HG03558 (cell line): ENCODE measurements at regions not wholly inside any gene's neighbourhood (a gene's known extent, or its start where the extent isn't known, plus 50 kb on each side); places are given as distances from the start of the nearest gene placed in this dataset.
"Not testable (repeated sequence)": the region's sequence is repeated elsewhere in the genome, so short reads cannot be mapped to it uniquely, and the experiment has no call there.

ENCODE experiments used
- ATAC-seq: cut with Tn5 transposase; IDR thresholded peaks from one replicate; pipeline ENCODE4 v1.9.1; 2021; ENCODE audit warnings: moderate number of reproducible peaks; ENCODE audit not compliant: unreplicated experiment; ENCODE audit errors: extremely low read depth

DNA sequence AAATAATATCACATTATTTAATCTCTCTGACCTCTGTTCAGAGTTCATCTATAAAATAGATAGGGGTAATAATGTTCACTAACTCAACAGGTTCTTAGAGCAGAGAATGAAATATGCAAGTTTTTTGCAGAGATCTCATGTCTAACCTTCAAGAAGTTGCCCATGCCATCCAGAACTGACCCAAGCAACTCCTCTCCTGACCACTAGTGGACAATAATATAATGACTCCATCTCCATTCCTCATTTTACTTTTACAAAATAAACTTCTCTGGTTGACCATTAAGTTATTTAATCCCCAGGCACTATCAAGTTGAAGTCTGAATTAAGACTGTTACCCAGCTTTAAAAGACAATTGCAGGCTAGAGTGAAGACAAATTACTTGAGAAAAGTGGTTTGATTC, 382.6 kb downstream of the KCNA4 start:
- ATAC-seq: no peak

DNA sequence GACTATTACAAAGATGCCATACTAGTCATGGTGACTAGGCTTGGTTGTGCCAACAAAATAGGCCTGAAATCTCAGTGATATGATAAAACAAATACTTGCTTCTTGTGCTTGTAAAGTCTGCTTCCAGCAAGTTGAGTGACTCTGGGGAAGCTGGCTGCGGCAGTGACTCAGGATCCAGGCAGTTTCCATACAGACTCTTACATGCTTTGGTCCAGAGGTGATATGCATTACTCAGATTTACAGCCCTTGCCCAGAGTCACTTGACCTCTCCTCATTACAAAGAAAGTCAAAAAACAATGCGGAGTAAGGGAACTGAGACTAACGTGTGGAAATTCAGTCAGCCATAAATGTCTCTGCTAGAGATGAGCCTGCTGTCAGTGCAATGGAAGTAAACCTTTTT, 387.5 kb downstream of the KCNA4 start:
- ATAC-seq: no peak

DNA sequence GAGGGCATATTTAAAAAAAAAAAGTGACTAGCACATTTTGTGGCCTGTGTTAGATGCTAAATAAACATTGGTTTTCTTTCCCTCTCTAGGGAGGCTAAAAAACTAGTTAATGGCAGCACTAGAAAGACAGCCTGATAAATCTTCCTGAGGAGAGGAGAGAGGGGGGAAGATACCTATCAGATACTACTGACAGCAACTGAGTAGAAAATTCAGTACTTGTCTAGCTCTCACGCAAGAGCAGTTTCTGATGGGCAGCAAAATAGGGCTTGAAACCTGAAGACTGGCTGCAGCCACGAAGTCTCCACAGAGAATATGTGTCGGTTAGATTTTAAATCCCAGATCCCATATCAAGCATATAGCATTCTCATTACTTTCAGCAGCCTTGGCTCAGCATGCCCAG, 388.2 kb downstream of the KCNA4 start:
- ATAC-seq: no peak

DNA sequence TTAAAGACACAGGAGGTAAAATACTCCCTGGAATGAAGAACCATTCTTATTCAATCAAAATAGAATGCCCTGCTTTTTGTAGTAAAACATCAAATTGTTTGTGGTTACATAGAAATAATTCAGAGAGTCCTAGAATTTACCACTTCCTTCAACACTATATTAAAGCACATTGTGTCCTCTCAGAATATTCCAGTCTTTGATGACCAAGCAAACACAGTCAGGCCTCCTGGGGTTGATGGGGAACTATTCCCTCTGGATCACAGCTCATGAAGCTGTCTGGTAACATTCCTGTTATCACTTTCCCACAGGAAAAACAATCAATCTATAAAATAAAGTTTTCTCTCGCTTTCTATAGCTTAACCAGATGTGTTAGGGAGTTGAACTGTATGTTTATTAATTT, 389.3 kb downstream of the KCNA4 start:
- no peak for ATAC-seq

DNA sequence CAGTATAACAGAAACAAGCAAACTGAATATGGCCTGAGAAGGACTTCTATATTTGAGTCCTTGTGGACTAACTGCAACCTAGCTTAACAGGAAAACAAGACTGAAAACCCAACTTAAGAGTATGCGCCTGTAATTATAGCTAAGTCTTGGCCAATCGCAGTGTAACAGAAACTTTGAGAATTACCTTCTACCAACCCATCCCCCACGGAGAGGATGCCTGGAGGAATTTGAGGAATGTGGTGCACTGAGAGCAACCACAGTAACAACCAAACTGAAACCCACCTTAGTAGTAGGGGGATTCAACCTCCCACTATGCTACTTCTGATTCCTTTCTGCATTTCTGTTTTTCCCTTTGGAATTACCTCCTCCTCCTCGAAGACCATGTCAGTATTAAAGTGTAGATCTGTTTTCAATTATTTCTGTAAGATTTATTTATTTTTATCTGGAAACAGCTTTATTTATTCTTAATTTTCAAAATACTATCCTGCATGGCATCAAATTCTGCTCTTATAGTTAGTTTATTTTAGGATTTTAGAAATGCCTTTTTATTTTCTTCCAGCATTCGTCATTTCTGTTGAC, 393.6 kb downstream of the KCNA4 start:
- ATAC-seq: no peak

DNA sequence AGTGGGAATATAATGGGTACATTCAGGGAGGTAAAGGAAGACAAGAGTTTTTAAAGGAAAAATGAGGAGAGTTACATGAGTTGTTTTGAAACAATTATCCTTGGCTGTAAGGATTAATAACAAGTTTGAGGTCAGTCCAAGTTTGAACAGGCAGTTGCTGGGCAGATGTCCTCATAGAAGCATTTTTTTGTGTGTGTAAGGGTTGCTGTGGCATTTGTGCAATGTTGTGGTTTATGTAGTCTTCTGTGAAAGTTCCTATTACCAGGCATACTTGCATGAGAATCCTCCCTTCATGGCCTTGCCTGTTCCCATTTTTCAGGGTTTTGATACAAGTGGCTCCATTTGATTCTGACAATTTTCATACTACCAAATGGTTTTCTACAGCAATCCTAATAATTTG, 400.2 kb downstream of the KCNA4 start:
- ATAC-seq: no peak

DNA sequence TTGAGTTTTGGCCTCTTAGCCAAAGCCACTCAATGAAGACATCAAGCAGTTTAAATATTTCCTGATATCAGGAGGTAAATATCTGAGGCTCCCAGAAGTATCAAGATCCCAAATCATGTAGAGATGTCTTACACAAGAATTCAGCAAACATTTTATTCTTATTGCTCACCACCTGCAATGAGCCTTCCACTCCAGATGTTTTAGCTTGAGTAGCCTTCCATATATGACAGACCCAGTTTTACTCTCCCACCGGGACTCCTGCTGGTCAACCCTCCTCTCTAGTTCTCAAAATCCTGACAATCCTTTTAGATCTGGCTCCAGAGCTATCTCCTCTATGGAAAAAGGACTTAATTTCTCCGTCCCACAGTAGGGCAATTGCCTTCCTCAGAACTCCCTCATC, 404.4 kb downstream of the KCNA4 start:
- ATAC-seq: no peak

DNA sequence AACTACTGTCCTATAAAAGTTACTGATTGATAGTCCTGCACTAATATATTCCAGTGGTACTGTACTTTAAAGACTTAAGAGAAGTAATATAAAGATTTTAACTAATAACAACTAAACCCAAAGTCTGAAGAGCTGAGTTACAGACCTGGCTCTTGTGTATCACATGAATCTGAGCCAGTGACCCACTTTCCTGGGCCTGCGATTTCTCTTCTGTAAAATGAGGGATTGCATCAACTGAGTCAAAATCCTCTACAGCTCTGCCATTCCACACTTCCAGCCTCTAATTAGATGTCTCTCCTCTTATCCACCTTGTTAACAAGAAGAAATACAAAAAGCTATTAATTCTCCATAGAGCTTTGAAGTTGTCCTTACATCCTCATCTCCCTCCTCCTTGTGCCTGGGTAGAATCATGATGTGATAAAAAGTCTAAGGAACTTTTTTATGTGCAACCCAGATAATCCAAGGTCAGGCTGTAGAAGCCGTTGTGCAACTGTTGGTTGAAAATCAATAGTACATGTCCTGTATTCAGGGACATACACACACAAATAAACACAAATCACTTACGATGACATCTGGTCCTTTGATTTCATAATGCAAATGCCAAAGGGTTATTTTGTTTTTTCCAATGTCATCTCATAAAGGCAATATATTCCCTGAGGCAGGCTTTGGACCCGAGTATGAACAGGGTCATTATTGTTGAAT, 410.3 kb downstream of the KCNA4 start:
- no peak for ATAC-seq

DNA sequence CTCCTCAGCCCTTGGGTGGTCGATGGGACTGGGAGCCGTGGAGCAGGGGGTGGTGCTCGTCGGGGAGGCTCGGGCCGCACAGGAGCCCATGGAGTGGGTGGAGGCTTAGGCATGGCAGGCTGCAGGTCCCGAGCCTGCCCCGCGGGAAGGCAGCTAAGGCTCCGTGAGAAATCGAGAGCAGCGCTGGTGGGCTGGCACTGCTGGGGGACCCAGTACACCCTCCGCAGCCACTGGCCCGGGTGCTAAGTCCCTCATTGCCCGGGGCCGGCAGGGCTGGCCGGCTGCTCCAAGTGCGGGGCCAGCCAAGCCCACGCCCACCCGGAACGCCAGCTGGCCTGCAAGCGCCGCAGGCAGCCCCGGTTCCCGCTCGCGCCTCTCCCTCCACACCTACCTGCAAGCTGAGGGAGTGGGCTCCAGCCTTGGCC, 416.7 kb downstream of the KCNA4 start:
- not testable (repeated sequence) for ATAC-seq

DNA sequence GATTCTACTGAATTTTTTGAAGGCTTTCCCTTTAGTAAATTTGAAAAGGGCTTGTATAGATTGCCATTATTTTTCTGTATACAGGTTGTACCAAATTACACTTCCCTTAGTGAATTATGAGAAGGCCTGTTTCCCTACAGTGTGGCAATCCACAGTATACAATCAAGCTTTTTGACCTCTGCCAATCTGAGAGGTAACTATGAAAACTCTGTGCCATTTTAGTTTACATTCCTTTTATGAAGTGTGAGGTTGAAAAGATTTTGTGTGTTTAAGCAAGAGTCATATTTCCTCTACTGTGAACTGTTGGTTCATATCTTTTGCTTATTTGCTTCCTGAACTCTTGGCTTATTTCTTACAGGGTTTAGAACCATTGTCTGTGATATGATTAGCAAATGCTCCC, 432.5 kb downstream of the KCNA4 start:
- no peak for ATAC-seq

DNA sequence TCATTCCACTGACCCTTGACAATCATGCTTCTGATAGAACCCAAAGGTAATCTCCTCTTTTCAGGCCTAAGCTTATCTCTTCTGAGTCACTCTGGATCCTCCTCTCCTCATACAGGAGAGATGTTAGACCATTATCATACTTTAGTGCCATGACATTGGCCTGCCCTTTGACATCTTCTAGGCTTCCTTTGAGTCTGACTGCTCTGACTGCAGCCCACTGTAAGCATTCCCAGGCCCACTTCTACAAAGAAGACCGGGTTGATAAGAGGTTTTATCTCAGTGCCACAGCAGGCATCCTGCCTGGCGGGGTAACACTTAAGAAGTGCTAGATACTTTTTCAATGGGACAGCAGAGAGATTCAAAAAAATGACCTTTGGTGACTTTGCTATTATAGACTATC, 438.0 kb downstream of the KCNA4 start:
- ATAC-seq: no peak

DNA sequence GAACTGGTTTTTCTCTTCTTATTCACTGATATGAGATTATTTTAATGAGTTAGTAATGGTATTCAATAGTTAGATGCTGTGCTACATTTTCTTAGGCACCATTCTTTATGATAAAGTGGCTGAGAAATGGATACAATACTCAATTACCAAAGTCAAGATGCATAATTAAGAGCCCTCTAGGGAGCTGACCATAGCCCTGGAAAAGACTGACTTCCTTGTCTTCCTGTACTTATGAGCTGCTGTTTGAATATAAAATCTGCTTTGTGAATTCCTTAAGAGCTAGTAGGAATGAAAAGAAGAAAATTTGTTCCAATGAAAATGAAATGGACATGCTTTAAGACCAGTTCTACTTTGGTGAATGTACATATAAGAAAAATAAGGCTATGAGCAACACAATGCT, 452.3 kb downstream of the KCNA4 start:
- ATAC-seq: no peak

DNA sequence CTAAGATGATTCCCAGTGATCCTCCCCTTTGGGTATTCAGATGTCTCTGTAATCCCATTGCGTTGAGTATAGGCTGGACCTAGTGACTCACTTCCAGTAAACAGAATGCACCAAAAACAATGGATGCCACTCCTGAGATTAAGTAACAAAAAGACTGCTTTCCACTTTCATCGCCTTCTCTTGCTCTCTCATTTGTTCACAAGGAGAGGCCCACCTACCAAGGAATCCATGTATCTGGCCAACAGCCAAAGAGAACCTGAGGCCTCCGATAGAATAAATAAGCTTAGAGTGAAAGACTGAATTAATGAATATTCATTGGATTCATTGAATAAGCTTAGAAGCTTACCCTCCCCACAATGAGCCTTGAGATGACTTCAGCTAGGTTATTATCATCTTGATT, 454.6 kb downstream of the KCNA4 start:
- ATAC-seq: no peak

DNA sequence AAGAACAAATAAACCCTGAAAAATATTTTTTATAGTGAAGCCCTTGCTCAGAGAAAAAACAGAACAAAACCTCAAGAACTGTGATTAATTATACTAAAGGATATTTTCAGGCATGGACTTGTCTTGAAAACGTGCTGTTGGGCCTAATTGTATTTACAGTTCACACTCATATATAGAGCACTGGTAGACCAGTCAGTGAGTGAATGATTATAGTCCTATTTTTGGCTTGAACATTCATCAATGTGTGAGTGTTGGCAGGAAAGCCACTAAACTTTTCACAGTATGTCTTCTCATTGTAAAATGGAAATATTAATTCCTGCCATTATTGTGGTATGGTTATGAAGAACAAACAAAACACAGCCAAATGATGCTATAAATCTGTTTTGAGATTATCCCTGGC, 462.8 kb downstream of the KCNA4 start:
- no peak for ATAC-seq

DNA sequence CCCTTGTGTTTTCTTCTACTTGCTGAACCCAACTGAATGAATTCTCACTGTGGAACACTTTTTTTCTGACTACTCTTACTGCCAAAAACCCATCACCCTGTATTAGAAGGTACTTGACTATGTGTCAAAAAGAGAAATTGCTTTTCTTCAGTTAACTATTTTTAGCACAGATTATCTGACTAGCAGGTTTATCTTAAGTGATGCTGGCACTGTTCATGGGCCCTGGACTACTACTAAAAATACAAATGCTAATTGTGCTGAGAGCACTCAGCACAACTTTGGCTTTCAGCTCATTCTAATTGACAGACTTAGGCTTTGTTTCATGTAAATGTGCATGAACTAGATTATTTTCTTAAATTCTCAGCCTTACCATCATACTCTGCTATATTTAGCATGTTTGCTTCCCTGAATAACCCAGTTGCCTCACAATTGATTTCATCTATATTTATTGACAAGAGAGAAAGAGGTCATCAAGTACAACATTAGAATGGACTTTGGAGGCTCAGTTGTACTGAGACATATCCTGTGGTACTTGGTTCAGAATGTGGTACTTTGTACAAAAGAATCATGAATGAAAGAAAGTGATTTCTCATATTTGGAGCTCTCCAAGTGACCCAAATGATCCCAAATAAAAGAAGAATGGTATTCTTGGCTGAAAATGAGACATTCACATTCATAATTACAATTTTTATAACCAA, 478.3 kb downstream of the KCNA4 start:
- no peak for ATAC-seq

DNA sequence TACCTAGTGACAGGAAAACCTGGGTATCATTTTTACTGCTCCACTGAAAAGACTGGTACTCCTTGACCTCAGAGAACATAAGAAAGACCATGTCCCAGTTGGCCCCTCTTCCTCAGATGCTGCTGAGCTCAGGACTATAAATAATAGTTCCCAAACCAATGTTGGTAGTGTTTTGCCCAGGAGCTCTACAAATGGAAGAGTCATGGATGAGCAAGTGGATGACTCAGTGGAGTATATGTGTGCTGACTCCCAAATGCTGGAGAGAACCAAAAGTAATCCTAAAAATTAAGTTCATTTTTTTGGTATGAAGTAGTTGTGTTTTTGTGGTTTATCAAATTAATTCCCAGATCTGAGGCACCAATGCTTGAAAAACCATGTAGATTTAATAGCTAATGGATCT, 482.0 kb downstream of the KCNA4 start:
- ATAC-seq: no peak

DNA sequence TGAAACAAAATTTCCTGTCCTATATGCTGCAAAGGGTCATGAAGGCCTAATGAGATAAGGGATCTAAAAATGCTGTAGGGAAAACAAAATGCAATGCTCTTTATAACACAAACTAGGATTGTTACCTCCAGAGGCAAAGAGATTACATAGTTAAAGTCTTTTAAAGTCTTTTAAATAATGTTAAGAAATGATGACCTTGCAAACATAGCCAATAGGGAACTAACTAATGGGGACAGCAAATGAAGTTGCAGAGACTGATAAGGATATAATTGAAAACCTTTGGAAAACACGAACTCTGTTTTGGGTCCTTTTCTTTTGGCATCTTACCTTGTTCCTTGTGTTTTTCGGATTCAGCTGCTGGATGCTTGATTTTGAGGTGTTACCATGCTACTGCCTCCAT, 485.9 kb downstream of the KCNA4 start:
- no peak for ATAC-seq

DNA sequence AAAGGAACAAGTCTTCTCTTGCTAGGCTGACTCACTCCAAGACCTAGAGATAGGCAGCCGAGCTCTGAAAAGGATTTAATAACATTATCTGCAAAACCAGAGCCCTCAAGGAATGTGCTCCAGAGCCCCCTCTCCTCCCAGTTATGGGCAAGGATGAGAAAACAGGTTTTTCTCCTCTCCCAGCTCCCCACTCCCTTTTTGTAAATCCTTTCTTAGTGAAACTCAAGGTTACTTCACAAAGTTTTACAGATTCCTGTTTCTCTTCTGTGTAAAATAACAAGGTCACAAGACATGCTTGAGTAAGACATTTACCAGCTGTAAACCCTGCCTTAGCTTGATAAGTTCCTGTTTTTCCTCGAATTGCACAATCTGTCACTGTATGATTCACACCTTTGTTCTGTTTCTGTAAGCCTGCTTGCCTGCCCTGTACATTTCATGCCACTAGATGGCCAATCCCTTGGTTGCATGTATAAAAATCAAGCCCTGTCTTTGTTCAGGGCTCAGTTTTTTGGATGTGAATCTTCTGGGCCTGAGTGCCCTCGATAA, 489.4 kb downstream of the KCNA4 start:
- ATAC-seq: no peak

DNA sequence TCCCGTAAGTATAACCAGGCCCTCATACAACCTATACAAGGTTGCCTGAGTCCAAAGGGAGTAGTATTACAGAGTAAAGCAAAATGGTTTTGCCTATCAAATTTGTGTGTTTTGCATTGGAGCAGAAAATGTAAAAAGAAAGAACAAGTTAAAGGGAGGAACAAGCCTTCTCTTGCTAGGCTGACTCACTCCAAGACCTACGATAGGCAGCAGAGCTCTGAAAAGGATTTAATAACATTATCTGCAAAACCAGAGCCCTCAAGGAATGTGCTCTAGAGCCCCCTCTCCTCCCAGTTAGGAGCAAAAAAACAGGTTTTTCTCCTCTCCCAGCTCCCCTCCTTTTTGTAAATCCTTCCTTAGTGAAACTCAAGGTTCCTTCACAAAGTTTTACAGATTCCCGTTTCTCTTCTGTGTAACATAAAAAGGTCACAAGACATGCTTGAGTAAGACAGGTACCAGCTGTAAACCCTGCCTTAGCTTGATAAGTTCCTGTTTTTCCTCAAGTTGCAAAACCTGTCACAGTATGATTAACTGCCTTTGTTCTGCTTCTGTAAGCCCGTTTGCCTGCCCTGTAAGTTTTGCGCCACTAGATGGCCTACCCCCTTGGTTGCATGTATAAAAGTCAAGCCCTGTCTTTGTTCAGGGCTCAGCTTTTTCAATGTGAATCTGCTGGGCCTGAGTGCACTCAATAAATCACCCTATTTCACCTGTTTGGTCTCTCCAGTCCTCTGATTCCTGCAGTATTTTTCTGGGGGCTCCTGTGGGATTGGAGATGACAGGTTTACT, 498.2 kb downstream of the KCNA4 start:
- ATAC-seq: no peak

DNA sequence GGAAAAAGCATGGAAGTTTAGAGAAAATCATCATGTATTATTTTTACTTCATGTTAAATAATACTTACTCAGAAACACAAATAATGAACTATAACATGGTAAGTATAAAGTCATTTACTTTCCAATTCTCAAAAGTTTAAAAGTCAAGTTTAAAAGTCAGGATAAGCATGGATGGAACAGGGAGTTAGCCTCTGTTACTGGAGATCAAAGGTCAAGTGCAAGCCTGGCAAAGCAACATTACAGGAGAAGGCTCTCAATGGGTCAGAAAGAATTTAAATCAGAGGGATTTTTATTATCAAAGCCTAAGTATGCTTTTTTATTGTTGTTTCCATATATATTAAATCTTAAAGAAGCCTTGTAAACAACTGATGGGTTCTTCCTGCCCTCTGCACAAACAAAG, 505.4 kb downstream of the KCNA4 start:
- no peak for ATAC-seq

DNA sequence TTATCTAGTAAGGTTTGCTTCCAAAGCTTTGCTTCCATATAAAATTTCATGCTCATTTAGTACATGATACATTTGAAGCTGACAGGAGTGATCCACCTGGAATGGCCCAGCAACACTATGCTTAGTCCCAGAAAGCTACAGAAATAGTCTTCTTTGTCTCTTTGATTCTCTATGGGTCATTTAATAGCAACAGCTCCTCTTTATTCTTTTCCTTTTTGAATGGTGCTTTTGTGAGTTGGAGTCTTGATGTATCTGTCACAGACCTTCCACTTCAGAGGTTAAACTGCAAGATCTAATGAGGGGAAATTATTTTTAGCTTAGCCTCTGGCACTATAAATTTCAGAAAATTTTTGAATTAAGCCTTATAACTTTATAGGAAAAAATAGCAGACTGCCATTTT, 509.5 kb downstream of the KCNA4 start:
- ATAC-seq: no peak
